ENCODE measurements at regions not wholly inside any gene's neighbourhood (a gene's known extent, or its start where the extent isn't known, plus 50 kb on each side); places are given as distances from the start of the nearest gene placed in this dataset.

DNA sequence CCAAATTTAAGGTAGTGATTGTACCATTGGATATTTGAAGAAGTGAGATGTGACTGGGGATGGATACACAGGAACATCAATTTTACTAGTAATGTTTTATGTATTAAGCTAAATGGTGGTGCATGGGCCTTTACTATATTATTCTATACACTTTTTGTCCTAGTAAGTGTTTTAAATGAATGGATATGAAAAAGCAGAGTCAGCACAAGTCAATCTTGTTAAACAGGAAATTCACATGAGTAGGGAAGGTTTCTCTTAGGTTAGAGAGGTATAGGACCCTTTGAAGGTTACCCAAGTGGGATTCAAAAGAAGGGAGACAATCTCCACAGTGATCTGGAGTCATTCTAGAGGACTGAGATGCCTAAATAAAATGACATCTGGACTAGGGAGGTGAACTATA, 71.8 kb upstream of the NCKAP5 start (continued):
- no peak for TF ChIP-seq TCF3 (IDR thresholded peaks at IDR 0.05; ENCODE audit: borderline replicate concordance, insufficient read depth, low read depth, low read length)
- TF ChIP-seq, protein P1, sequence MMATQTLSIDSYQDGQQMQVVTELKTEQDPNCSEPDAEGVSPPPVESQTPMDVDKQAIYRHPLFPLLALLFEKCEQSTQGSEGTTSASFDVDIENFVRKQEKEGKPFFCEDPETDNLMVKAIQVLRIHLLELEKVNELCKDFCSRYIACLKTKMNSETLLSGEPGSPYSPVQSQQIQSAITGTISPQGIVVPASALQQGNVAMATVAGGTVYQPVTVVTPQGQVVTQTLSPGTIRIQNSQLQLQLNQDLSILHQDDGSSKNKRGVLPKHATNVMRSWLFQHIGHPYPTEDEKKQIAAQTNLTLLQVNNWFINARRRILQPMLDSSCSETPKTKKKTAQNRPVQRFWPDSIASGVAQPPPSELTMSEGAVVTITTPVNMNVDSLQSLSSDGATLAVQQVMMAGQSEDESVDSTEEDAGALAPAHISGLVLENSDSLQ (IDR thresholded peaks at IDR 0.05), result no peak

DNA sequence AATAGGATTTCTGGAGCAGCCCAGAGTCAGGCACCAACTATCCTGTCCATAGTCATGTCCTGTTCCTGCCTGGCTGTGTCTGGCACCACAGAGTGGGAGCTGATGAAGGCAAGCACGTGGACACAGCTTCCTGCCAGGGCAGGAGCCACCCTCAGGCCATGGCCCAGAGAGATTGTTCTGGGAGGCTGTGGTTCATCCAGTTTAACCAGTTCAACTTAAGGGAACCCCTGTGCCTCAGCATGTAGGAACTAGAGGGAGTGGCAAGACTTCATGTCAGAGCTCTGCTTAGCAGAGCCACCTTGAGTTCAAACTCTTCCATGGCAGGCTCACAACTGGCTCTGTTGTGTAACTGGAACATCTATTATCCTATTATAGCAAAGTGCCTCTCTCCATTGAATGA, 73.2 kb upstream of the NCKAP5 start:
- Histone ChIP-seq H3K4me2 (ENCODE audit: control insufficient read depth, insufficient read depth) (no peak overlapping the region), H3K27ac (ENCODE audit: control insufficient read depth, insufficient read depth) (no peak overlapping the region), H4K20me1 (ENCODE audit: control insufficient read depth, insufficient read depth) (no peaks in the 10 kb centered on the region), H2AFZ (ENCODE audit: control insufficient read depth, low read depth, low read length) (no peak overlapping the region), H3K9me3 (replicated peaks; ENCODE audit: control insufficient read depth, insufficient read depth, low read length) (no peaks in the 10 kb centered on the region), H3K4me1 (ENCODE audit: control insufficient read depth, insufficient read depth, low read length) (no peaks in the 10 kb centered on the region), H3K9ac (ENCODE audit: control insufficient read depth, insufficient read depth, low read length) (no peak overlapping the region), H3K27me3 (replicated peaks in 1 of 2; ENCODE audit: control insufficient read depth in 2 of 2, insufficient read depth in 2 of 2, low read length in 1 of 2) (no peaks in the 10 kb centered on the region), H3K79me2 (ENCODE audit: control insufficient read depth, insufficient read depth, low read length) (no peaks in the 10 kb centered on the region), H3K36me3 (ENCODE audit: control insufficient read depth in 2 of 2, insufficient read depth in 2 of 2, low read length in 1 of 2) (no peaks in the 10 kb centered on the region), H3K4me3 (no peak overlapping the region)
- ChIA-PET CTCF (no interaction called here), RAD21 (ENCODE audit: unreplicated experiment) (no interaction called here), SMC1A (ENCODE audit: uncharacterized antibody, unreplicated experiment) (no interaction called here), POLR2A (no interaction called here)
- intact Hi-C loops (cut with micrococcal nuclease; ENCODE audit: unreplicated experiment), result no loop called here
- BruUV-seq (replicated peaks), result no TSS peak
- DNase-seq (ENCODE audit: low read depth, low spot score), result no peak
- FAIRE-seq, result no peak
- in situ Hi-C loops (cut with MboI), result no loop called here
- WGBS (ENCODE audit: insufficient coverage, insufficient replicate concordance, low lambda C conversion rate, missing lambda C conversion rate), result 0% methylated on average over 1 of the region's 1 CpG
- ATAC-seq, result no peak
- TF ChIP-seq IKZF2 (IDR thresholded peaks at IDR 0.05) (no peak), MYC (IDR thresholded peaks at IDR 0.05; ENCODE audit: insufficient read depth, insufficient read length, insufficient replicate concordance, low read length, severe bottlenecking) (no peak), ZNF384 (IDR thresholded peaks at IDR 0.05; ENCODE audit: borderline replicate concordance, low read depth, low read length) (no peak), NR2C2 (IDR thresholded peaks at IDR 0.05; ENCODE audit: borderline replicate concordance, control insufficient read depth, insufficient read length, low read depth) (no peak), POLR2AphosphoS5 (IDR thresholded peaks at IDR 0.05; ENCODE audit: low read length) (no peak), STAT3 (IDR thresholded peaks at IDR 0.05; ENCODE audit: low read depth, low read length) (no peak), POLR2AphosphoS2 (IDR thresholded peaks at IDR 0.05; ENCODE audit: low read depth, low read length) (no peak), ZNF274 (IDR thresholded peaks at IDR 0.05; ENCODE audit: insufficient read depth, insufficient read length) (no peak), POU2F2 (IDR thresholded peaks at IDR 0.05; ENCODE audit: borderline replicate concordance, low read depth, low read length) (no peak)
- TF ChIP-seq, protein P2, sequence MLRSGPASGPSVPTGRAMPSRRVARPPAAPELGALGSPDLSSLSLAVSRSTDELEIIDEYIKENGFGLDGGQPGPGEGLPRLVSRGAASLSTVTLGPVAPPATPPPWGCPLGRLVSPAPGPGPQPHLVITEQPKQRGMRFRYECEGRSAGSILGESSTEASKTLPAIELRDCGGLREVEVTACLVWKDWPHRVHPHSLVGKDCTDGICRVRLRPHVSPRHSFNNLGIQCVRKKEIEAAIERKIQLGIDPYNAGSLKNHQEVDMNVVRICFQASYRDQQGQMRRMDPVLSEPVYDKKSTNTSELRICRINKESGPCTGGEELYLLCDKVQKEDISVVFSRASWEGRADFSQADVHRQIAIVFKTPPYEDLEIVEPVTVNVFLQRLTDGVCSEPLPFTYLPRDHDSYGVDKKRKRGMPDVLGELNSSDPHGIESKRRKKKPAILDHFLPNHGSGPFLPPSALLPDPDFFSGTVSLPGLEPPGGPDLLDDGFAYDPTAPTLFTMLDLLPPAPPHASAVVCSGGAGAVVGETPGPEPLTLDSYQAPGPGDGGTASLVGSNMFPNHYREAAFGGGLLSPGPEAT (IDR thresholded peaks at IDR 0.05; ENCODE audit: low read depth), result no peak
- TF ChIP-seq, protein P3, sequence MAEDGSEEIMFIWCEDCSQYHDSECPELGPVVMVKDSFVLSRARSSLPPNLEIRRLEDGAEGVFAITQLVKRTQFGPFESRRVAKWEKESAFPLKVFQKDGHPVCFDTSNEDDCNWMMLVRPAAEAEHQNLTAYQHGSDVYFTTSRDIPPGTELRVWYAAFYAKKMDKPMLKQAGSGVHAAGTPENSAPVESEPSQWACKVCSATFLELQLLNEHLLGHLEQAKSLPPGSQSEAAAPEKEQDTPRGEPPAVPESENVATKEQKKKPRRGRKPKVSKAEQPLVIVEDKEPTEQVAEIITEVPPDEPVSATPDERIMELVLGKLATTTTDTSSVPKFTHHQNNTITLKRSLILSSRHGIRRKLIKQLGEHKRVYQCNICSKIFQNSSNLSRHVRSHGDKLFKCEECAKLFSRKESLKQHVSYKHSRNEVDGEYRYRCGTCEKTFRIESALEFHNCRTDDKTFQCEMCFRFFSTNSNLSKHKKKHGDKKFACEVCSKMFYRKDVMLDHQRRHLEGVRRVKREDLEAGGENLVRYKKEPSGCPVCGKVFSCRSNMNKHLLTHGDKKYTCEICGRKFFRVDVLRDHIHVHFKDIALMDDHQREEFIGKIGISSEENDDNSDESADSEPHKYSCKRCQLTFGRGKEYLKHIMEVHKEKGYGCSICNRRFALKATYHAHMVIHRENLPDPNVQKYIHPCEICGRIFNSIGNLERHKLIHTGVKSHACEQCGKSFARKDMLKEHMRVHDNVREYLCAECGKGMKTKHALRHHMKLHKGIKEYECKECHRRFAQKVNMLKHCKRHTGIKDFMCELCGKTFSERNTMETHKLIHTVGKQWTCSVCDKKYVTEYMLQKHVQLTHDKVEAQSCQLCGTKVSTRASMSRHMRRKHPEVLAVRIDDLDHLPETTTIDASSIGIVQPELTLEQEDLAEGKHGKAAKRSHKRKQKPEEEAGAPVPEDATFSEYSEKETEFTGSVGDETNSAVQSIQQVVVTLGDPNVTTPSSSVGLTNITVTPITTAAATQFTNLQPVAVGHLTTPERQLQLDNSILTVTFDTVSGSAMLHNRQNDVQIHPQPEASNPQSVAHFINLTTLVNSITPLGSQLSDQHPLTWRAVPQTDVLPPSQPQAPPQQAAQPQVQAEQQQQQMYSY (CRISPR knock-in tag; IDR thresholded peaks at IDR 0.05), result no peak
- TF ChIP-seq, protein P4, sequence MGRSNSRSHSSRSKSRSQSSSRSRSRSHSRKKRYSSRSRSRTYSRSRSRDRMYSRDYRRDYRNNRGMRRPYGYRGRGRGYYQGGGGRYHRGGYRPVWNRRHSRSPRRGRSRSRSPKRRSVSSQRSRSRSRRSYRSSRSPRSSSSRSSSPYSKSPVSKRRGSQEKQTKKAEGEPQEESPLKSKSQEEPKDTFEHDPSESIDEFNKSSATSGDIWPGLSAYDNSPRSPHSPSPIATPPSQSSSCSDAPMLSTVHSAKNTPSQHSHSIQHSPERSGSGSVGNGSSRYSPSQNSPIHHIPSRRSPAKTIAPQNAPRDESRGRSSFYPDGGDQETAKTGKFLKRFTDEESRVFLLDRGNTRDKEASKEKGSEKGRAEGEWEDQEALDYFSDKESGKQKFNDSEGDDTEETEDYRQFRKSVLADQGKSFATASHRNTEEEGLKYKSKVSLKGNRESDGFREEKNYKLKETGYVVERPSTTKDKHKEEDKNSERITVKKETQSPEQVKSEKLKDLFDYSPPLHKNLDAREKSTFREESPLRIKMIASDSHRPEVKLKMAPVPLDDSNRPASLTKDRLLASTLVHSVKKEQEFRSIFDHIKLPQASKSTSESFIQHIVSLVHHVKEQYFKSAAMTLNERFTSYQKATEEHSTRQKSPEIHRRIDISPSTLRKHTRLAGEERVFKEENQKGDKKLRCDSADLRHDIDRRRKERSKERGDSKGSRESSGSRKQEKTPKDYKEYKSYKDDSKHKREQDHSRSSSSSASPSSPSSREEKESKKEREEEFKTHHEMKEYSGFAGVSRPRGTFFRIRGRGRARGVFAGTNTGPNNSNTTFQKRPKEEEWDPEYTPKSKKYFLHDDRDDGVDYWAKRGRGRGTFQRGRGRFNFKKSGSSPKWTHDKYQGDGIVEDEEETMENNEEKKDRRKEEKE (IDR thresholded peaks at IDR 0.05), result no peak

Data from GM12878 (cell line).